GM12878 (cell line): ENCODE measurements at regions not wholly inside any gene's neighbourhood (a gene's known extent, or its start where the extent isn't known, plus 50 kb on each side); places are given as distances from the start of the nearest gene placed in this dataset.

Source experiments
- ATAC-seq: fragments of 200-7000 bp; cut with Tn5 transposase; 3 replicates; pipeline ENCODE4 v1.9.1; 2020; ENCODE audit warnings: mild to moderate bottlenecking, moderate library complexity
- BruUV-seq: library from RNA; stranded (reverse); fragments of 400-500 nt; replicated peaks from 2 replicates; lab custom pipeline; 2021; lab: Mats Ljungman, UMichigan
- CTCF ChIA-PET: fragments of 300-600 bp; sonication (Branson Sonifier 250); formaldehyde crosslinking; extraction: SDS; loops from one replicate; lab custom pipeline; 2021; ENCODE audit warnings: inconsistent platforms; lab: Yijun Ruan, JAX
- POLR2A ChIA-PET: fragments of 350-600 bp; formaldehyde crosslinking; extraction: SDS; loops from one replicate; lab custom pipeline; 2021; ENCODE audit warnings: inconsistent platforms; lab: Charles Lee
- RAD21 ChIA-PET: fragments of 300-600 bp; sonication (Branson Sonifier 250); formaldehyde crosslinking; loops from one replicate; lab custom pipeline; 2023; ENCODE audit warnings: antibody characterized with exemption; ENCODE audit not compliant: unreplicated experiment; lab: Charles Lee
- SMC1A ChIA-PET: fragments of 300-600 bp; sonication (Branson Sonifier 250); formaldehyde crosslinking; loops from one replicate; lab custom pipeline; 2023; ENCODE audit not compliant: unreplicated experiment, uncharacterized antibody; lab: Charles Lee
- DNase-seq: peaks from one replicate; pipeline ENCODE4 v3.0.0-alpha.2; 2011; ENCODE audit warnings: low read depth, low spot score
- FAIRE-seq: peaks from 3 replicates; lab custom pipeline; 2011; peaks lifted over from hg19 to GRCh38; lab: Jason Lieb, UNC
- H2AFZ ChIP-seq: 2 replicates; pipeline ENCODE4 v1.6.0; 2011; ENCODE audit warnings: low read depth, low read length, control low read depth; ENCODE audit not compliant: control insufficient read depth
- H3K27ac ChIP-seq: 2 replicates; pipeline ENCODE4 v1.5.1; 2011; ENCODE audit warnings: control low read depth; ENCODE audit not compliant: control insufficient read depth, insufficient read depth
- H3K27me3 ChIP-seq, 2 experiments: replicated peaks in 1 of 2; 2 replicates each; pipeline versions ENCODE4 v1.6.0 to v1.6.1; 2011; ENCODE audit warnings: low read length in 1 of 2; ENCODE audit not compliant: control insufficient read depth in 2 of 2, insufficient read depth in 2 of 2
- H3K36me3 ChIP-seq, 2 experiments: 2 replicates each; pipeline ENCODE4 v1.5.1; 2011; ENCODE audit warnings: low read length in 1 of 2; ENCODE audit not compliant: control insufficient read depth in 2 of 2, insufficient read depth in 2 of 2
- H3K4me1 ChIP-seq: 2 replicates; pipeline ENCODE4 v1.6.1; 2011; ENCODE audit warnings: mild to moderate bottlenecking, low read length, moderate library complexity, mixed read lengths; ENCODE audit not compliant: control insufficient read depth, insufficient read depth
- H3K4me2 ChIP-seq: 2 replicates; pipeline ENCODE4 v1.6.0; 2011; ENCODE audit warnings: control low read depth; ENCODE audit not compliant: control insufficient read depth, insufficient read depth
- H3K4me3 ChIP-seq: fragments of 200-600 bp; sonication (generic); 2 replicates; pipeline ENCODE4 v1.5.1; 2016
- H3K79me2 ChIP-seq: 2 replicates; pipeline ENCODE4 v1.6.0; 2011; ENCODE audit warnings: low read length; ENCODE audit not compliant: control insufficient read depth, insufficient read depth
- H3K9ac ChIP-seq: 2 replicates; pipeline ENCODE4 v1.8.0; 2011; ENCODE audit warnings: low read length, control low read depth, mixed read lengths; ENCODE audit not compliant: control insufficient read depth, insufficient read depth
- H3K9me3 ChIP-seq: replicated peaks from 3 replicates; pipeline ENCODE4 v1.5.1; 2011; ENCODE audit warnings: mild to moderate bottlenecking, low read length; ENCODE audit not compliant: control insufficient read depth, insufficient read depth
- H4K20me1 ChIP-seq: 2 replicates; pipeline ENCODE4 v1.6.0; 2011; ENCODE audit not compliant: control insufficient read depth, insufficient read depth
- FOXK2 ChIP-seq: fragments of 450-650 bp; IDR thresholded peaks from 2 replicates; pipeline ENCODE4 v1.6.1; 2017; ENCODE audit warnings: mild to moderate bottlenecking, moderate library complexity
- NR2C2 ChIP-seq: IDR thresholded peaks from 2 replicates; pipeline ENCODE4 v1.6.1; 2011; ENCODE audit warnings: borderline replicate concordance, low read depth; ENCODE audit not compliant: control insufficient read depth, insufficient read length
- SMAD5 ChIP-seq: IDR thresholded peaks from 2 replicates; pipeline ENCODE4 v1.6.1; 2016; ENCODE audit warnings: antibody characterized with exemption, low read depth
- WGBS: methylation state at CpG from one replicate; pipeline ENCODE4 v1.1.6; 2016; ENCODE audit warnings: low lambda C conversion rate; ENCODE audit not compliant: insufficient replicate concordance, insufficient coverage; ENCODE audit errors: missing lambda C conversion rate; 5-methylcytosine and 5-hydroxymethylcytosine counted together
- in situ Hi-C: fragments of 300-500 bp; cut with MboI; formaldehyde crosslinking; loops from 9 replicates; pipeline ENCODE4 v1.14.3; 2018; ENCODE audit warnings: mixed read lengths
- intact Hi-C: fragments of 100-400 bp; cut with micrococcal nuclease; formaldehyde crosslinking; loops from one replicate; pipeline ENCODE4 v1.14.2; 2022; ENCODE audit not compliant: unreplicated experiment
- TF ChIP-seq, protein P1 (sequence below): IDR thresholded peaks from 2 replicates; pipeline ENCODE4 v1.6.1; 2011; ENCODE audit warnings: borderline replicate concordance, low read depth, mild to moderate bottlenecking, moderate library complexity, mixed read lengths, low read length; ENCODE audit not compliant: insufficient read depth; ENCODE audit errors: extremely low read length
- TF ChIP-seq, protein P2 (sequence below): IDR thresholded peaks from 2 replicates; pipeline ENCODE4 v1.6.1; 2012; ENCODE audit warnings: low read depth, low read length, improper control_type of control experiment
- TF ChIP-seq, protein P3 (sequence below): fragments of 150-350 bp; IDR thresholded peaks from 2 replicates; pipeline ENCODE4 v1.6.1; 2016; ENCODE audit warnings: low read depth, low read length

GRCh38 chr6:76342611-76343160 is 270.2 kb upstream of the IMPG1 start (continued):
- TF ChIP-seq, protein P1, sequence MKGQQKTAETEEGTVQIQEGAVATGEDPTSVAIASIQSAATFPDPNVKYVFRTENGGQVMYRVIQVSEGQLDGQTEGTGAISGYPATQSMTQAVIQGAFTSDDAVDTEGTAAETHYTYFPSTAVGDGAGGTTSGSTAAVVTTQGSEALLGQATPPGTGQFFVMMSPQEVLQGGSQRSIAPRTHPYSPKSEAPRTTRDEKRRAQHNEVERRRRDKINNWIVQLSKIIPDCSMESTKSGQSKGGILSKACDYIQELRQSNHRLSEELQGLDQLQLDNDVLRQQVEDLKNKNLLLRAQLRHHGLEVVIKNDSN = no peak
- TF ChIP-seq, protein P2, sequence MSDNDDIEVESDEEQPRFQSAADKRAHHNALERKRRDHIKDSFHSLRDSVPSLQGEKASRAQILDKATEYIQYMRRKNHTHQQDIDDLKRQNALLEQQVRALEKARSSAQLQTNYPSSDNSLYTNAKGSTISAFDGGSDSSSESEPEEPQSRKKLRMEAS = no peak

DNA sequence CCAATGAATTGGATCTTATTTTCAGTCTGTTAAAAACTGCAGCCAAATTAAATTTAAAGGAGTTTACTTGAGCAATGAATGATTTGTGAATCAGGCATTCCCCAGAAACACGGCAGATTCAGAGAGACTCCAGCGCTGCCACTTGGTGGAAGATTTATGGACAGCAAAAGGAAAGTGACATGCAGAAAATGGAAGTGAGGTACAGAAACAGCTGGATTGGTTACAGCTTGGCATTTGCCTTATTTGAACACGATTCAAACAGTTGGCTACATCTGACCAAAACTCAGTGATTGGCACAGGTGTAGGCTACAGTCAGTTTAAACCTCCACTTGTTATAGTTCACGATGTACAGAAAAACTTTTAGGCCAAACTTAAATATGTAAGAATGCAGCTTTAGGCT is 257.6 kb upstream of the IMPG1 start:
- ATAC-seq (no peak), FAIRE-seq (no peak), DNase-seq (no peak)
- no peaks in the 10 kb centered on the region for H3K36me3 ChIP-seq
- BruUV-seq = no TSS peak
- H3K4me1 ChIP-seq = no peaks in the 10 kb centered on the region
- no peak overlapping the region for H3K27ac ChIP-seq
- in situ Hi-C loops (no loop called here), intact Hi-C loops (no loop called here)
- no peak for TF ChIP-seq SMAD5
- no peak for TF ChIP-seq NR2C2
- TF ChIP-seq, protein P3, sequence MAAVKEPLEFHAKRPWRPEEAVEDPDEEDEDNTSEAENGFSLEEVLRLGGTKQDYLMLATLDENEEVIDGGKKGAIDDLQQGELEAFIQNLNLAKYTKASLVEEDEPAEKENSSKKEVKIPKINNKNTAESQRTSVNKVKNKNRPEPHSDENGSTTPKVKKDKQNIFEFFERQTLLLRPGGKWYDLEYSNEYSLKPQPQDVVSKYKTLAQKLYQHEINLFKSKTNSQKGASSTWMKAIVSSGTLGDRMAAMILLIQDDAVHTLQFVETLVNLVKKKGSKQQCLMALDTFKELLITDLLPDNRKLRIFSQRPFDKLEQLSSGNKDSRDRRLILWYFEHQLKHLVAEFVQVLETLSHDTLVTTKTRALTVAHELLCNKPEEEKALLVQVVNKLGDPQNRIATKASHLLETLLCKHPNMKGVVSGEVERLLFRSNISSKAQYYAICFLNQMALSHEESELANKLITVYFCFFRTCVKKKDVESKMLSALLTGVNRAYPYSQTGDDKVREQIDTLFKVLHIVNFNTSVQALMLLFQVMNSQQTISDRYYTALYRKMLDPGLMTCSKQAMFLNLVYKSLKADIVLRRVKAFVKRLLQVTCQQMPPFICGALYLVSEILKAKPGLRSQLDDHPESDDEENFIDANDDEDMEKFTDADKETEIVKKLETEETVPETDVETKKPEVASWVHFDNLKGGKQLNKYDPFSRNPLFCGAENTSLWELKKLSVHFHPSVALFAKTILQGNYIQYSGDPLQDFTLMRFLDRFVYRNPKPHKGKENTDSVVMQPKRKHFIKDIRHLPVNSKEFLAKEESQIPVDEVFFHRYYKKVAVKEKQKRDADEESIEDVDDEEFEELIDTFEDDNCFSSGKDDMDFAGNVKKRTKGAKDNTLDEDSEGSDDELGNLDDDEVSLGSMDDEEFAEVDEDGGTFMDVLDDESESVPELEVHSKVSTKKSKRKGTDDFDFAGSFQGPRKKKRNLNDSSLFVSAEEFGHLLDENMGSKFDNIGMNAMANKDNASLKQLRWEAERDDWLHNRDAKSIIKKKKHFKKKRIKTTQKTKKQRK = no peak
- no peak for TF ChIP-seq FOXK2
- no peaks in the 10 kb centered on the region for H3K79me2 ChIP-seq
- WGBS = 30% methylated on average over 4 of the region's 4 CpGs
- H3K9ac ChIP-seq = no peak overlapping the region
- H4K20me1 ChIP-seq = no peaks in the 10 kb centered on the region
- ChIA-PET POLR2A (no interaction called here), RAD21 (interaction anchor here (1.0 kb wide), 1 partner anchor 403 kb away, joined by 3 read pairs; no protein-coding TSS in a partner anchor), CTCF (interaction anchor here (0.6 to 2.2 kb wide), 3 partner anchors 9 to 395 kb away, joined by 3 to 8 read pairs (median 3); no protein-coding TSS in a partner anchor), SMC1A (interaction anchor here (1.2 kb wide), 1 partner anchor 57 kb away, joined by 3 read pairs; no protein-coding TSS in a partner anchor)
- H3K9me3 ChIP-seq = no peaks in the 10 kb centered on the region
- H3K27me3 ChIP-seq = no peaks in the 10 kb centered on the region
- H3K4me2 ChIP-seq = no peak overlapping the region
- no peak overlapping the region for H2AFZ ChIP-seq
- no peak overlapping the region for H3K4me3 ChIP-seq
